SW480 (cell line): ENCODE measurements at regions not wholly inside any gene's neighbourhood (a gene's known extent, or its start where the extent isn't known, plus 50 kb on each side); places are given as distances from the start of the nearest gene placed in this dataset.
A peak's percentile ranks its signal among the peaks of the same experiment; 100 is the strongest.

ENCODE experiments used
- DNase-seq: peaks from one replicate; pipeline ENCODE4 v3.0.0-alpha.2; 2016; ENCODE audit warnings: low spot score

- no peak for DNase-seq
Measured at GRCh38 chr1:17904290-17904689, 149.2 kb downstream of the ACTL8 start.

GRCh38 chr1:17907999-17908398, 152.9 kb downstream of the ACTL8 start:
- DNase-seq, result no peak

- no peak for DNase-seq
Measured at GRCh38 chr1:17908945-17909344, 153.8 kb downstream of the ACTL8 start.

- no peak for DNase-seq
Measured at GRCh38 chr1:17909634-17910033, 154.5 kb downstream of the ACTL8 start.

- DNase-seq, result no peak
Measured at GRCh38 chr1:17911791-17912190, 156.7 kb downstream of the ACTL8 start.

- no peak for DNase-seq
Measured at GRCh38 chr1:17912491-17912890, 157.4 kb downstream of the ACTL8 start.

GRCh38 chr1:17913326-17914115, 158.4 kb downstream of the ACTL8 start:
- no peak for DNase-seq

- DNase-seq, result no peak
Measured at GRCh38 chr1:17914131-17914530, 159.0 kb downstream of the ACTL8 start.

- no peak for DNase-seq
Measured at GRCh38 chr1:17914987-17915386, 159.9 kb downstream of the ACTL8 start.

- no peak for DNase-seq
Measured at GRCh38 chr1:17915511-17916197, 160.5 kb downstream of the ACTL8 start.

GRCh38 chr1:17916702-17917101, 161.6 kb downstream of the ACTL8 start:
- DNase-seq, result no peak

- peak; percentile 36 for DNase-seq
Measured at GRCh38 chr1:17919525-17920439, 164.6 kb downstream of the ACTL8 start.

- no peak for DNase-seq
Measured at GRCh38 chr1:17920881-17921640, 165.9 kb downstream of the ACTL8 start.

- DNase-seq, result peak; percentile 53
Measured at GRCh38 chr1:17922833-17923232, 167.7 kb downstream of the ACTL8 start.

- no peak for DNase-seq
Measured at GRCh38 chr1:17923666-17924065, 168.5 kb downstream of the ACTL8 start.

- DNase-seq, result no peak
Measured at GRCh38 chr1:17924578-17924977, 169.4 kb downstream of the ACTL8 start.

- no peak for DNase-seq
Measured at GRCh38 chr1:17925290-17926237, 170.4 kb downstream of the ACTL8 start.

- DNase-seq, result no peak
Measured at GRCh38 chr1:17926906-17927305, 171.8 kb downstream of the ACTL8 start.

- DNase-seq, result no peak
Measured at GRCh38 chr1:17927952-17928351, 172.8 kb downstream of the ACTL8 start.

GRCh38 chr1:17929224-17929623, 174.1 kb downstream of the ACTL8 start:
- no peak for DNase-seq

GRCh38 chr1:17930635-17931034, 175.5 kb downstream of the ACTL8 start:
- no peak for DNase-seq
